HG03442 (cell line): ENCODE measurements at regions not wholly inside any gene's neighbourhood (a gene's known extent, or its start where the extent isn't known, plus 50 kb on each side); places are given as distances from the start of the nearest gene placed in this dataset.

Experiments used
- ATAC-seq: cut with Tn5 transposase; IDR thresholded peaks from one replicate; pipeline ENCODE4 v1.9.1; 2021; ENCODE audit warnings: mild to moderate bottlenecking, moderate library complexity; ENCODE audit not compliant: unreplicated experiment

DNA sequence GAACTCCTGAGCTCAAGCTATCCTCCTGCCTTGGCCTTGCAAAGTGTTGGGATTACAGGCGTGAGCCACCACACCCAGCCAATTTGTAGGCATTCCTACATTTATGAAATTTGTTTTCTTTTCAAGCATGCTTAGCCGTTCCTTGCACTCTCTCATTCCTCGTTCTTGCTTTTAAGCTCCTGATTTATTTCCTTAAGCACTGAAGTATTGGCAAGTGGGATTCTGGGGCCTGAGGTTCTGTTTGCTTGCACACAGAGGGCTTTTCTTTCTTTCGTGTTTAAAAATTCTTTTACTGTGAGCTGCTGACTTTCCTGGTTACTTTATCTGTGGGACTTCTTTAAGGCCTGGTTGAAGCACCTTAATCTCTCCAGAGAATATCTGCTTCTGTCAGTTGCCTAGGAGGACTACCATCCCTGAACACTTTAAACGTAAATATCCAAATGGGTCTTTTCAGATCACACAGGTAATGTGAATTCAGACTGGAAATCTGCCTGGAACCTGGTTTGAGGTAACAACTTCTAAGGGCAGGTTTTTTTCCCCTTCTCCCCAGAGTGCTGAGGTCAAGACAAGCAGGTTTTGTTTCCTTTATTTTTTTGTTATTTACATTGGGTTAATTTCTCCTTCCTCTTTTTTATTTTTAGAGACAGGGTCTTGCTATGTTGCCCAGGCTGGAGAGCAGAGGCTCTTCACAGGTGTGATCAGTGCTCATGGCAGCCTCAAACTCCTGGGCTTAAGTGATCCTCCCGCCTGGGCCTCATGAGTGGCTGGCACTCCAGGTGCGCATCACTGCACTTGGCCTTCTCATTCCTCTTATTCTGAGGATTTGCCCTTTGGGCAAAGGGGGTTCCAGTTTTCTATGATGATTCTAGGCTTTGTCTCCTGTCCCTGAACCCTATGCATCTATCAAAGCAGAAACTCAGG is 102.9 kb downstream of the PFKFB3 start:
- ATAC-seq = no peak

DNA sequence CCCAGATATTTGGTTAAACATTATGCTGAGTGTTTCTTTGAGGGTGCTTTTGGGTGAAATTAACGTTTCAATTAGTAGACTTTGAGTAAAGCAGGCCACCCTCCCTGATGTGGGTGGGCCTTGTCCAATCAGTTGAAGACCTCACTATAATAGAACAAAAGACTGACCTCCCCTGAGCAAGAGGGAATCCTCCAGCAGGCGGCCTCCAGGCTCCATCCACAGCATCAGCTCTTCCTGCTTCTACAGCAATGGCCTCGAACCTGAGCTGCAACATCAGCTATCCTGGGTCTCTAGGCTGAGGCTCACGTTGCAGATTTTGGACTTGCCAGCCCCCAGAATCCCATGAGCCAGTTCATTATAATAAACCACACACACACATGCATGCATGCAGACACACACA is 104.2 kb downstream of the PFKFB3 start:
- ATAC-seq = no peak

DNA sequence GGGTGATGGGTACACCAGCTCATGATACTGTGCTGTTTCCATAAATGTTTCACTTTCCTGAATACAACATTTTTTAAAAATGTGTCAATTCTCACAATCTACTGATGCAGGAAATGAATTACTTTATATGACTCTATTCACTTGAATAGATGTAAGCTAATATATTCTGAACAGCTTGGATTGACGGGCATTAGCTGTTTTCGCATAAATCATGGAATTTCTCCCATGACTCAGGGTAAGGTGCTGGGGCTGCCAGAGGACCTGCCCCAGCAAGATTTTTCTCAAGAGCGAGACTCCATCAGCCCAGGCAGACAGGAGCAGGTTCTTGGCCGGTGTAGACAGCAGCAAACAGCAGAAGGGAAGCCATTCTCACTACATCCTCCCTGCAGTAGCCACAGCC is 107.1 kb downstream of the PFKFB3 start:
- ATAC-seq = no peak

DNA sequence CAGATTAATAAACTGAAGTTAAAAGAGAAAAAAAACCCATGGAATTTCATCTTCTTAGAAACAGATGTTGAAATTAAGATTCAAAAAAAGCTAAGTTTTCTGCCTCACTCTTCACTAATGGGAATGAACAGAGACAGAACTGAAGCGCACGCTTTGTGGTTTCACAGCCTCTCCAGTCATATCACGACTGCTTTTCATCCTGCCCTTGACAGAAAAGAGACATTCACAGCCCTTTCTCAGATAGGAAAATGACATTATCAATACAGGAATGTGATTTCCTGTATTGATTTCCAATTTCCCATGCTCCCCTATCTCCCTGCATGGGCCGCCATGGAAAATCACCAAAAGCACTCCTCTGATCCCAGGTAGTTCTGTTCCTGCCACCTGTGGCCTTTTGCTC is 108.2 kb downstream of the PFKFB3 start:
- no peak for ATAC-seq

DNA sequence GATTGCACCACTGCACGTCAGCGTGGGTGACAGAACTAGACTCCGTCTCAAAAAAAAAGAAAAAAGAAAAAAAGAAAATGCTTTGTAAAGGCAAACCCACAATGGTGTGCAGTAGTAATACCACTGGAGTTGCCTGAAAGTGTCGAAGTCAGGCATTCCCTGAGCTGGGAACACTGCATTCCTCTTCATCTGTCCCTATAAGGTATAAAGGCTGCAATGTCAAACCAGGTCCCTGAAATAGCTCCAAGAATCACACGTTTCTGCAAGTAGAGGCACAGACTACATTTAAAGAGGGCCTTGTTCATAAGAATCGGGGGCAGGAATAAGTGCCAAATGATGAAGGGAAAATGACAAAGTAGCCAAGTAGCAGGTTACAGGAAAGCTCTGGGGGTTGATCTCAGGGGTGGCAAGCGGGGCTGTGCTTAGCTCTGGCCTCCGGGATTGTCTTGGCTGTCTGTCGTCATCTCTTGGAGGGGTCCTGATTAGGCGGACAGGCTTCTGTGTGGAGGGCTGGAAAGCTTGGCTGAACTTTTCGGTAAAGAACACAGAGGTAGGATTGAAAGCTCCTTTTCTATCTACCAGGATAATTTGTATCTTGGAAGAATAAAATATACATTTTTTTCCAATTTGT is 109.1 kb downstream of the PFKFB3 start:
- no peak for ATAC-seq

DNA sequence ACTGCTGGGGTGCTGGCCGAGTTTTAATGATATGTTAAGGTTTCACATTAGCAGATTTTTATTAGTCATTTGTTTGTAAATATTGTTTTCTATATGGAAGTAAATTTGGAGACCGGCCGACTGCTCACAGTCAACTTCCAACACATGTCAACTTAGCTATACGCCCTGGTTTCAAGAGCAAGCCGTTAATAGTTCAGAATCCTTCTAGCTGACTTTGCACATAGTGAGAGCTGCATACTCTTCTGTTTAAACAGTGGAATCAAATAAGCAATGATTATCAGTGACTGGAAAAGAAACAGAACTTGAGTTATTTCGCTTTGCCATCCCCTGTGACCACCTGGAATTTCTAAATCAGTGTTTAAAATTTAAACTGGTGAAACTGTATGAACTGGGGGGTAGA is 109.9 kb downstream of the PFKFB3 start:
- no peak for ATAC-seq

DNA sequence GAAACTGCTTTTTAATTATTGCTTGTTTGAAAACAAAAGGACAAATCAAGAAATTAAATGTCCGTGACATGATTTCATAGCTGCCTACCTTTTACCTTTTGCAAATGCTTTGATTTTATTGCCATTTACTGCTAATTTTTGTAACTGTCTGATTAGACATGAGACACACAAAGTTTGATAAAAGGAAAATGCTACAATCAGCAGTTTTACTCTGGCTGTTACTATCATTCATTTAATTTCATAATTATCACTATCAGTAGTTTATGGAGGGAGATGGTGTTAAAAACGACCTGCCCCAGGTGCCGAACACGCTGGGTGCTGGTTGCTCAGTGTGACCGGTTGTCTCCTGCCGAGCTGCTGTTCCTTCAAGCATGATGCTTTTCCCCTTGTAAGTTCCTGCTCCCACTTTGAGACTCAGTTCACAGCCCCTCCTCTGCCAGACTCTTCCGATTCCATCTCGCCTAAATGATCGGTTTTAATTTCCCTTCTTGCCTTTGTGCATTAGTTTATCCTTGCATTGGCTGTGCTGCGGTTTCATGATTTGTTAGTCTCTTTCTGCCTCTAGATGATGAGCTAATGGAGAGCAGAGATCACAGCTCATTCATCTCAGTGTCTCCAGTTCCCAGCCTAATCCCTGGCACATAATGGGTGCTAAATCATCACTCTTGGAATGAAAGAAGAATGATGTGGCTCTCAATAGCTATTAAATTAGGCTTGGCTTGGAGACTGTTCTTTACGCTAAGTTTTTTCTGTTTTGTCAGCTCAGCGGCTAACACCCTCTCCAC is 110.6 kb downstream of the PFKFB3 start:
- ATAC-seq = no peak

DNA sequence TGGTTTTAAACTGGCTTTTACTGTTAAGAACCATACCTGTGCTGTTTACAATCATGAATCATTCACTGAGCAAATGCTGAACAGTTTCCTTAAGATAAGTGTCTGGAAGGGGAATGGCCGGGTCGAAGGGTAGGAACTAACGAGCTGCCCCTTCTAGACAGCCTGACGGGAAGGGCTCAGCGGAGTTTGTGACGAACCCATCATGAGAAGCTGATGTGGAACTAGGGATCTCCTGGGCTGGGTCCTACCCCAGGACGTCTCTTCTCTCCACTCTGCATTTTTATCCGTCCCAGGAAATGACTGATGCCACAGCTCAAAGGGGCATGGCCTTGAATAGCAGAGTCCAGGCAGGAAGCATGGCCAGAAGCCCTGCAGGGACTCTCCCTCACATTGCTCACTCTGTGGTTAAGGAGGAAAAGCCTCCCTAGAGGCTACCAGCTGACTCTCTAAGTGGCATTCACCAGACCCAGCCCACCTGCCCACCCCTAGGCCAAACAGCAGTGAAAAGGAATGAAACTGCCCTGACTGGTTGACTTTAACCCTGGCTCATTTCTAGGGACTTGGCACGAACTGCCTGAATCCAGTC is 112.0 kb downstream of the PFKFB3 start:
- no peak for ATAC-seq

DNA sequence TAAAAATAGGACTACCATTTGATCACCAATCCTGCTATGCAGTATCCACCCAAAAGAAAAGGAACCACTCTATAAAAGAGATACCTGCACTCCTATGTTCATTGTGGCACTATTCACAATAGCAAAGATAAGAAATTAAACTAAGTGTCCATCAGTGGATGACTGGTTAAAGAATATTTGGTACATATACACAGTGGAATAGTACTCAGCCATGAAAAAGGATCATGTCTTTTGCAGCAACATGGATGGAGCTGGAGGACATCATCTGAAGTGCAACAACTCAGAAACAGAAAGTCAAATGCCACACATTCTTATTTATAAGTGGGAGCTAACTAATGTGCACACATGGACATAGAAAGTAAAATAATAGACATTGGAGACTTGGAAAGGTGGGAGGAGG is 116.4 kb downstream of the PFKFB3 start:
- no peak for ATAC-seq

DNA sequence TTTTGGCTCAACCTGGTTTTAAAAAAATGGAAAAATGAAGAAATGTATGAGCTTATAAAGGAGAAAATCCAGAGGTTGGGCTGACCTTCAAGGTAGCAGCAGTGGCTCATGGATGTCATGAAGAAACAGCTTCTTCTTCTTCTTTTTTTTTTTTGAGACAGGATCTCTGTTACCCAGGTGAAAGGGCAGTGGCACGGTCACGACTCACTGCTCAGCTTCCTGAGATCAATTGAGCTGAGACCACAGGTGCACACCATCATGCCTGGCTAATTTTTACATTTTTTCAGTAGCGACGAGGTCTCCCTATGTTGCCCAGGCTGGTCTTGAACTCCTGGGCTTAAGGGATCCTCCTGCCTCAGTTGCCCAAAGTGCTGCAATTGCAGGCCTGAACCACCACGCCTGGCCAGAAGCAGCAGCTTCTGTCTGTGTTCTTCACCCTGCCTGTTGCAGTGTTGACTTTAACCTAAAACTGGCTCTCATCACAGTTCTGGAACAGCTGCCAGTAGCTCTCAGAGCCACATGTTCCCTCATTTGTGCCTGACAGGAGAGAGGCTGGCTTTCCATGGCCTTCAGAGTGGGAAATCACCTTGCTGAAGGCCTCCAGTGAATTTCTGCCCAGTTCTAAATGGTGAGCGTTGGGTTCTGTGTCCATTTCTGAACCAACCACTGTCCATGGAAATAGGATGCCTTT is 117.7 kb downstream of the PFKFB3 start:
- ATAC-seq = peak; percentile 76

DNA sequence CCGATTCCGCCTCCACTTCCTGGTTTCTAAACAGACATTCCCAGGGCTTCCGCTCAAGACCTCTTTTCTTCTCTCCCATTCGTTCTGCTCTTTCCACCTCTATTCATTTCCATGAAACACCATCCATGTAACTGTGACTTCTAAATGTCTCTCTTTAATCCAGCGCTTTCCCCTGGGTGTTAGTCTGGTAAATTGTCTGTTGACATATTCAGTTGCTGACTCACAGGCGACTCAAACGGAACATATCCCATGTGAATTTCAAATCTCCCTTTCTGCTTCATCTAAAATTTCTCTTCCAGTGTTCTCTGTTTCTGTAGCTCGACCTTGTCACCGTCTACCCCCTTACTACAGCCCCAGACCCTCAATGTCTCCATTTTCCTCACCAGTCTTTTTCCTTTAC is 119.1 kb downstream of the PFKFB3 start:
- no peak for ATAC-seq

DNA sequence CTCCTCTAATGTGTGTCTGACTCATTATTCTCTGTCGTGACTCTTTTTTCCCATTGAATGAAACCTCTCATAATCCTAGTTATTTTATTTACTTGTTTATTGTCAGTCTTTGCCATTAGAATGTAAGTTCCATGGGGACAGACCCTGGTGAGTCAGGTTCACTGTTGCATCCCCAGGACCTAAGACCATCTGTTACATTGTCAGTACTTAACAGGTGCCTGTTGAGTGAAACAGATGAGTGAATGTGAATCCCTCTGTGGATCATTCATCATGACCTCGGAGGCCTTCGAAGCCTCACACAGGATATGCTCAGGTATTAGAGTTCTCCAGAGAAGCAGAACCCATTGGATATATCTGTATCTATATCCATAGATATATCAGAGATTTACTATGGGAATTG is 120.1 kb downstream of the PFKFB3 start:
- no peak for ATAC-seq

DNA sequence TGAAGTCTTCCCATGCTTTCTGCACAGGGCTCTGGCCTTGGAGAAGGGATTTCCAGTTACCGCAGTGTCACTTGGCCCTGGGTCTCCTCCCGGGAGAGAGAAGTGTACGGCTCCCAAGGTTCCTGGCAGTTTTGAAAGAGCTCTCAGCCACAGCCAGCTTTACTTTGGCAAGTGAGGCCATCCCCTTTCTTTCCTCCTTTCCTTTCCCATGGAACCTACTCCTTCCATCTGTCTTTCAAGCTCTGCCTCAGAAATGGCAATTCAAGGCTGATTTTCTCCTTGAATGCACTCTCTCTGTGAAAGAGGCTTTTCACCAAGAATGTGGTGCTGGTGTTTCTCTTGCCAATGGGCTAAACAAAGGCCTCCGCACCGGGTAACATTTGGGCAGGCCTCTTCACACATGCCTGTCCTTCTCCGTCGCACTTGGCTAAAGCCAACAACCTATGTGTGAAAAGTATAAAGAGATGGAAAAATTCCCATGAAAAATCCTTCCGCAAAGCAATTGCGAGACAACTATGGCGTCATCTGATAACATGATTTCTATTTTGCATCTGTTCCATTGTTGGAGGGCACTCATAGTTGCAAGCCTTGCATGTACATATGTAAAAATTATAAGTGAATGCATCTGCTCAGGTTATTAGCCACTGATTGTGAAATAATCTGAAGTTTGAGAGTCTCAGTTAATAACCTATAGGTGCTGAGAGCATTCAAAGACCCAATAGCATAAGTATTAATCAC is 125.4 kb downstream of the PFKFB3 start:
- no peak for ATAC-seq

DNA sequence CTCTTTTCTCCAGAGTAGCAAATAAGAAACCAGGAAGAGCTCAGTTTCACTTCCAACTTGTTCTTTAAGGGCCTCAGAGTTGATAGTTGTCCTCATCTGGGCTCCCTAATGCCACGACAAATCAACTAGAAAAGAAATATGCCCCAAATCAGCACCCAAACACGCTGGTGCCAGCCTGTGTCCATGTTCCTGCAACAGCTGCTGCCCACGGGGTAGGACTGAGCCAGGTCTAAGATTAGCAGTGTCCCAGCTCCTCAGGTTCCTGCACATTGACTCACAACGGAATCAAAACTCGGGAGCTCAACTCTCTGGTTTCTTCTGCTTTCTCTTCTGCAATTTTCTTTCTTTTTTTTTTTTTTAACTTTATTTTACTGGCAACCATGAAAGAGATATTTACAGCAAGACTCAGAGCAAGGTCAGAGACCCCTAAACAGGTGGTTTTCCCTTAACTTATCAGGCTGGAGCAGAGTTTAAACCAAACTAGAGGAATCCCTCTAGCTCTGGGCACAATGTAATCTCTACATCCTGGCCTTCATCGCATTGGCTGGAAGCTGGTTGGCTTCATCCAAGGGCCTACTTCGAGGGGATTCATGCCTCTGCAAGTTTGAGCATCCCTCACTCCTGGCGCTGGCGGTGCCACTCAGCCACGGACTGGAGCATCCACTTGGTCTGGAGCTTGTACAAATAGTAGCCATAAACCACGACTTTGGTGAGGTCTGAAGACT is 126.1 kb downstream of the PFKFB3 start:
- no peak for ATAC-seq

DNA sequence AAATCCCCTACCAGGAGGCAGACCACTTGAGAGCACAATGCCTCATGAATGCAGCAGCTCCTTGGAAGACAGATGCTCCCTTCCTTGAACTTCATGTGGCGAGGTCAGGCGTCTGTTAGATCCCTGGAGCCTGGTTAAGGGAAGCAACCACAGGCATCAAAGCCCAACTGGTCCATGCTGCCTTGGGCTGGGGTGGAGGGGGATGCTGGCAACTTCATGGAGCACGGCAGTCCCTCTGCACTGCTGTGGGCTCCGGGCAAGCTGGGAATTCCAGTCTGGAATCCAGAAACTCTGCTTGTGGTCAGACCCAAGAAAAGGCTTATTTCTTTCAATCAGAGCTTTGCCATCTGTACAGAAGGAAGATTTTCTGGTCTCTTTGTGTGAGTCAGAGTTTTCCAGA is 130.4 kb downstream of the PFKFB3 start:
- ATAC-seq = no peak

DNA sequence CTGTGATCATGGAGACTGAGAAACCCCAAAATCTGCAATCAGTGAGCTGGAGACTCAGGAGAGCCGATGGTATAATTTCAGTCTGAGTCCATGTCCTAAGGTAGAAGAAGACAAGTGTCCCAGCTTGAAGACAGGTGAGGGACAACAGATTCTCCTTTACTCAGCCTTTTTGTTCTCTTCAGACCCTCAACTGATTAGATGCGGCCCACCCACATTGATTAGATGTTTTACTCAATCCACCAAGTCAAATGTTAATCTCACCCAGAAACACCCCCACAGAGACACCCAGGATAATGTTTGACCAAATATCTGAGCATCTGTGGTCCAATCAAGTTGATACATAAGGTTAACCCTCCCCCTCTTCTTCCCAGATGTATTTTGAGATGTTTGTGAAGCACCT is 131.2 kb downstream of the PFKFB3 start:
- no peak for ATAC-seq

DNA sequence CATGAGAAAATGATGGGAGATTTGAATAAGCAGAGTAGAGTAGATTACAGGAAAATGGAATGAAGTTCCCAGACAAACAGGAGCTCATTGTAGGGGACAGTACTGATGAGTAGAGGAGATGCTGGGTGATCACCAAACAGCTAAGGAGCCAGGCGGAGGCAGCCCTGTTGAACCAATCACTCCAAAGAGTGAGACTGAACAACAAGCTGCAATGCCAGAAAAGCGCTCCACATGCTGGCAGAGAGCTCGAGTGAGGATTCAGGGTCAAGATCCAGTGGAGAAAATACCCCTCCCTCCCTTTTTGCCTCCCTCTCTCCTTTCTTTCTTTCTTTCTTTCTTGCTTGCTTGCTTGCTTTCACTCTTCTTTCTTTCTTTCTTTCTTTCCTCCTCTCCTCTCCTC is 133.3 kb downstream of the PFKFB3 start:
- ATAC-seq = no peak

DNA sequence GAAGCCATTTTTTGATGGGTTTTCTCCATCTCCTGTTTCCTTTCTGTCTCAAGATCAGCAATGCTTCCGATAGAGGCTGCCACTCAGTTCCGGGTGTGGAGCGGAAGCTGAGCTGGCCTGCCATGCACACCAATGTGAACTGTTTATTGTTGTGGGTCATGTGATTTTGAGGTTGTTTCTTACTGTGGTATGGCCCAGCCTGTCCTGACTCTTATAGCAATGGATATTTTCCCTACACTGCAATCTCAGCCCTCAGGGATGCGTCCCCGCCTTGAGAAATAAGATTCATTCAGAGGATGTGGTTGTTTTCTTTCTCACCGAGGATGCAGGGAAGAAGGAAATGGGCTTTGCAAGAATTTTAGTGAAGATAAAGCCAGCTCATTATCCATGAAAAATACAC is 134.7 kb downstream of the PFKFB3 start:
- ATAC-seq = no peak

DNA sequence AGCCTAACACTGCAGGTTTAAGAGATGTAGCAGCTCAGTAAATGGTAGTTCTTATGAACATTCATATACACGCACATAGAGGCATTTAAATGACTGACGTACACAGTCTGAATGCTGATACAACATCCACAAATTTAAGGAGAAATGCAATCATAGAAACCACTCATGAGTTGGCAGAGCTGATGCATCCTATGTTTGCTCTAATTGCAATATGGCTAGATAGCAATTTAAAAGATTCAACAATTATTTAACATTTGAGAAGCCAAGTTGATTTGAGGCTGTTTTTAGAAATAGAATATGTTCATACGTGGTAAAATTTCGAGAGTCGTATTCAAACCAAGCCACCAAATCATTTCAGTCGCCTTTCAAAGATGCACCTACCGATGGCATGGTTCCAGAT is 135.6 kb downstream of the PFKFB3 start:
- ATAC-seq = no peak
